OCI-LY1 (cell line): ENCODE measurements at regions not wholly inside any gene's neighbourhood (a gene's known extent, or its start where the extent isn't known, plus 50 kb on each side); places are given as distances from the start of the nearest gene placed in this dataset.

Experiments
- H2AFZ ChIP-seq: fragments of 200-600 bp; sonication (generic), shearing (Covaris generic); 2 replicates; pipeline ENCODE4 v1.6.0; 2014; ENCODE audit warnings: antibody characterized with exemption, mild to moderate bottlenecking, low read length
- H3F3A ChIP-seq: fragments of 200-600 bp; sonication (generic), shearing (Covaris generic); 2 replicates; pipeline ENCODE4 v1.6.0; 2014; ENCODE audit warnings: mild to moderate bottlenecking, antibody characterized with exemption, low read length, moderate library complexity; ENCODE audit not compliant: insufficient read depth
- H3K27ac ChIP-seq: fragments of 200-600 bp; sonication (generic); 2 replicates; pipeline ENCODE4 v1.5.1; 2014; ENCODE audit warnings: low read length, mixed run types, mild to moderate bottlenecking, low read depth; ENCODE audit not compliant: poor library complexity, severe bottlenecking
- H3K27me3 ChIP-seq: fragments of 200-600 bp; sonication (generic); 2 replicates; pipeline ENCODE4 v1.6.0; 2014; ENCODE audit warnings: antibody characterized with exemption, mild to moderate bottlenecking, low read length, moderate library complexity; ENCODE audit not compliant: insufficient read depth
- H3K36me3 ChIP-seq: fragments of 200-600 bp; sonication (generic); 2 replicates; pipeline ENCODE4 v1.6.1; 2014; ENCODE audit warnings: mild to moderate bottlenecking, antibody characterized with exemption, low read length, moderate library complexity, mixed read lengths; ENCODE audit not compliant: insufficient read depth
- H3K4me1 ChIP-seq: fragments of 200-600 bp; sonication (generic); 2 replicates; pipeline ENCODE4 v1.5.1; 2014; ENCODE audit warnings: mild to moderate bottlenecking, low read length, moderate library complexity; ENCODE audit not compliant: insufficient read depth, severe bottlenecking
- H3K4me2 ChIP-seq: fragments of 200-600 bp; sonication (generic), shearing (Covaris generic); 2 replicates; pipeline ENCODE4 v1.6.1; 2014; ENCODE audit warnings: low read length
- H3K4me3 ChIP-seq: fragments of 200-600 bp; sonication (generic); 2 replicates; pipeline ENCODE4 v1.5.1; 2014; ENCODE audit warnings: low read length, low read depth, mild to moderate bottlenecking, mixed read lengths; ENCODE audit not compliant: poor library complexity, severe bottlenecking
- H3K79me2 ChIP-seq: fragments of 200-600 bp; shearing (Covaris generic); 2 replicates; pipeline ENCODE4 v1.6.1; 2016; ENCODE audit warnings: mixed run types, low read length, mixed read lengths; ENCODE audit not compliant: insufficient read depth
- H3K9ac ChIP-seq: fragments of 200-600 bp; sonication (generic), shearing (Covaris generic); 2 replicates; pipeline ENCODE4 v1.6.1; 2014; ENCODE audit warnings: mild to moderate bottlenecking, low read length, mixed read lengths
- H3K9me2 ChIP-seq: fragments of 200-600 bp; sonication (generic), shearing (Covaris generic); 2 replicates; pipeline ENCODE4 v1.6.1; 2014; ENCODE audit warnings: low read depth, mild to moderate bottlenecking, low read length, mixed read lengths
- H3K9me3 ChIP-seq: fragments of 200-600 bp; shearing (Covaris generic); 2 replicates; pipeline ENCODE4 v1.6.1; 2014; ENCODE audit warnings: low read length, mixed read lengths
- H4K20me1 ChIP-seq: fragments of 200-600 bp; sonication (generic), shearing (Covaris generic); 2 replicates; pipeline ENCODE4 v1.6.0; 2016; ENCODE audit warnings: mild to moderate bottlenecking, low read length; ENCODE audit not compliant: insufficient read depth
- EZH2 ChIP-seq: fragments of 200-600 bp; sonication (generic), shearing (Covaris generic); IDR thresholded peaks from 2 replicates; pipeline ENCODE4 v1.8.0; 2017; ENCODE audit warnings: borderline replicate concordance, mixed run types, mild to moderate bottlenecking, antibody characterized with exemption, low read length, moderate library complexity, mixed read lengths
- TF ChIP-seq, protein P1 (sequence below): fragments of 200-600 bp; sonication (generic), shearing (Covaris generic); IDR thresholded peaks from 2 replicates; pipeline ENCODE4 v1.5.1; 2017; ENCODE audit warnings: mild to moderate bottlenecking, antibody characterized with exemption, low read length, moderate library complexity, mixed read lengths

DNA sequence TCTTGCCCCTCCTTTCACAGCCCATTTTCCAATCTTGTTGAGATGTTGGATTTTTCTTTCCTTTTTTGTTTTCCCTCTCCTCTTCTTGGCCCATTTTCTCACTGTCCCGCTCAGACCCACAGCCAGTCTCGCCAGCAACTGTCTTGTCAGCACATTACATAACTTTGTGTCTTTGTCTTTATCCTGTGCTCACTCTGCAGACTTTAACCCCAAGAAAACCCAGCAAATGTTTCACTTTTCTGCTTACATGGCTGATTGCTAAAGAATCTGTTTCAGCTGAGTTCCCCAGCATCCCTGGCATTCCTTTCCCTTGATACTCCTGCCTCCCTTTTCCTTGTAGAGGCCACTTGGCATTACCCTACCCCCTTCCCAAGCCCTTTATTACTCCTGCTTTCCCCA, 74.6 kb downstream of the ZNF648 start:
- no peaks in the 10 kb centered on the region for H3K27me3 ChIP-seq
- H3K9ac ChIP-seq = no peak overlapping the region
- no peak for TF ChIP-seq EZH2
- no peak overlapping the region for H3K4me3 ChIP-seq
- H3K79me2 ChIP-seq = no peaks in the 10 kb centered on the region
- H3K9me2 ChIP-seq = no peaks in the 10 kb centered on the region
- H4K20me1 ChIP-seq = no peaks in the 10 kb centered on the region
- H3K9me3 ChIP-seq = no peaks in the 10 kb centered on the region
- H3F3A ChIP-seq = no peaks in the 10 kb centered on the region
- no peak overlapping the region for H3K4me2 ChIP-seq
- H3K4me1 ChIP-seq = no peaks in the 10 kb centered on the region
- no peak overlapping the region for H2AFZ ChIP-seq
- no peaks in the 10 kb centered on the region for H3K36me3 ChIP-seq
- no peak overlapping the region for H3K27ac ChIP-seq

DNA sequence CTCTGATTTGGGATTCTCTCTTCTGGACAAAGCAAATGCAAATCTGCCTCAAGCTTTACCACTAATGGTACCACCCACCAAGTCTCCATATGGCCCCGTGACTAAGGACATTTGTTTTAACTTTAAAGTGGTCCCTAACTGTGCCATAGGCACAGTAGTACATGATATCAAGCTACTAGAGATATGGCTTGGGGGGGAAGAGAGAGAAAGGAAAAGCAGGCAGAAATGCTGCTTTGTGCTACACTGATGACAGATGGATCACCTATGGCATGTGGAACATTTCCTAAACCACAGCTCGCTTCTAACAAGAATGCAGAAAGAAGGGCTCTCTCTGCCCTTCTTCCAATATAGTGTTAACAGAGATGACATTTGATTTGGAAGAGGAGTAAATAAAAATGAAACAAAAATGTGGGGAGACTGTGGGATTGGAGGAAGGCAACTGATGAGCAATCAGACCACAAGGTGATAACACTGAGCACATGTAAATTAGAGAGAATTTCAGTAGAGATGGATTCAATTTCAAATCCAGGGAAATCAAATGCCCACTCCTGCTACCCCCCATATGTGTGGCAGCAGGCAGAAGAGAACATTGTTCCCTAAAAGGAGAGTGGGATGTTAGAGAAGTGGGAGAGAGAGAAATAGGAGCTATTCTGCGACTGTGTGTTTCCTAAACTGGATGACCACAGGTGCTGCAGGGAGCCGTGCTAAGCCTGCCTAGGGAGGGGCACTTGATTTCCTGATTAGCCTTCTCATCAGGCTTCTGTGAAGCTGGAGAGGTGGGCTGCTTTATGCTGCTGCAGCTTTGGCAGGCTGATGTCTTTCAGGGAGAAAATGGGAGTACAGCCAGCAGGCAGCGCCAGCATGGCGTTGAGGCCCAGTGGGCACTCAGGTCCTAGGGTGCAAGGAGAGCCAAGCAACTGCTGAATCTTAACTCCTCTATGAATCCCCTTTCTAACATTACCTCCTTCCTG, 75.3 kb downstream of the ZNF648 start:
- Histone ChIP-seq H3F3A (no peaks in the 10 kb centered on the region), H3K4me3 (no peak overlapping the region), H3K9me3 (no peaks in the 10 kb centered on the region), H3K9me2 (no peaks in the 10 kb centered on the region), H3K79me2 (no peaks in the 10 kb centered on the region), H3K4me2 (no peak overlapping the region), H4K20me1 (no peaks in the 10 kb centered on the region), H2AFZ (no peak overlapping the region), H3K27me3 (no peaks in the 10 kb centered on the region), H3K27ac (no peak overlapping the region), H3K36me3 (no peaks in the 10 kb centered on the region), H3K9ac (no peak overlapping the region), H3K4me1 (no peaks in the 10 kb centered on the region)
- TF ChIP-seq, protein P1, sequence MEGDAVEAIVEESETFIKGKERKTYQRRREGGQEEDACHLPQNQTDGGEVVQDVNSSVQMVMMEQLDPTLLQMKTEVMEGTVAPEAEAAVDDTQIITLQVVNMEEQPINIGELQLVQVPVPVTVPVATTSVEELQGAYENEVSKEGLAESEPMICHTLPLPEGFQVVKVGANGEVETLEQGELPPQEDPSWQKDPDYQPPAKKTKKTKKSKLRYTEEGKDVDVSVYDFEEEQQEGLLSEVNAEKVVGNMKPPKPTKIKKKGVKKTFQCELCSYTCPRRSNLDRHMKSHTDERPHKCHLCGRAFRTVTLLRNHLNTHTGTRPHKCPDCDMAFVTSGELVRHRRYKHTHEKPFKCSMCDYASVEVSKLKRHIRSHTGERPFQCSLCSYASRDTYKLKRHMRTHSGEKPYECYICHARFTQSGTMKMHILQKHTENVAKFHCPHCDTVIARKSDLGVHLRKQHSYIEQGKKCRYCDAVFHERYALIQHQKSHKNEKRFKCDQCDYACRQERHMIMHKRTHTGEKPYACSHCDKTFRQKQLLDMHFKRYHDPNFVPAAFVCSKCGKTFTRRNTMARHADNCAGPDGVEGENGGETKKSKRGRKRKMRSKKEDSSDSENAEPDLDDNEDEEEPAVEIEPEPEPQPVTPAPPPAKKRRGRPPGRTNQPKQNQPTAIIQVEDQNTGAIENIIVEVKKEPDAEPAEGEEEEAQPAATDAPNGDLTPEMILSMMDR = no peak
- no peak for TF ChIP-seq EZH2

DNA sequence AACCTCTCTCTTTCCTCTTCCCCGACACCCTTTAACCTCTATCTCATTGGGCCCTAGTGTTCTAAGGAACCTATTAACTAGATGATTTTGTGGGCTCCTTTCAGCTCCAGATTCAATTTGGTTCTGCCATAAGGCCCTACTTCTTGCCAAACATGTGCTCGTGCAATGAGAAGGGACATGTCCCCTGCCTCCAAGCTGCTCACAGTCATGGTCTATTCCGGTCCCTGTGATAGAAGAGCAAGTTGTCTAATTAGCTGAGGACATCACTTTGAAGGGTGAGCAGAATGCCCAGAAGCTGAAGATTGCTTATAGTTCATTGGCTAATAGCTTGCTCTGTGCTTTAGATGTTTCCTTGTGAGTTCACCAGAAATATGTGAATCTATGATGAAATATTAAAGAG, 76.2 kb downstream of the ZNF648 start:
- H3K79me2 ChIP-seq = no peaks in the 10 kb centered on the region
- no peaks in the 10 kb centered on the region for H3K27me3 ChIP-seq
- no peaks in the 10 kb centered on the region for H3F3A ChIP-seq
- H3K9me3 ChIP-seq = no peaks in the 10 kb centered on the region
- H3K9ac ChIP-seq = no peak overlapping the region
- H4K20me1 ChIP-seq = no peaks in the 10 kb centered on the region
- H3K27ac ChIP-seq = no peak overlapping the region
- H3K4me2 ChIP-seq = no peak overlapping the region
- no peaks in the 10 kb centered on the region for H3K36me3 ChIP-seq
- no peaks in the 10 kb centered on the region for H3K9me2 ChIP-seq
- H2AFZ ChIP-seq = no peak overlapping the region
- H3K4me3 ChIP-seq = no peak overlapping the region
- no peaks in the 10 kb centered on the region for H3K4me1 ChIP-seq
- TF ChIP-seq EZH2 = no peak
- TF ChIP-seq, protein P1 = no peak

DNA sequence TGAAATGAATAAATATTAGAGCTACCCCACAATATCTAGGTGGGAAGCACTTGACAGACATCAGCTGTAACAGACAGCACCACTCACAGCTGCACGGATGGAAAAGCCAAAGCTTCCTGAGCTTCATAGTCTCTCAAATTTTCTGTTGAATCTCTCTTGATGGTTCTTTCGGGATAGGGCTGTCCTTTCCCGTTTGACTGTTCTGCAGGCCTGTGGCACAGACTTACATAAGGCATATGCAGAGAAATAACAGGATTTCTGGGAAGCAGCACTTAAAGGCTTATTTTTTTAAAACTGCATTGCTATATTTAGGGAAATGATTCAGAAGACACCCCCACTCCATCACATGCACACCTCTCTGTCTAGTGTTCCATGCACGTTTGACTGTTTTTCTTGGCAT, 77.5 kb downstream of the ZNF648 start:
- no peak overlapping the region for H3K4me3 ChIP-seq
- no peaks in the 10 kb centered on the region for H3F3A ChIP-seq
- H3K9ac ChIP-seq = no peak overlapping the region
- no peaks in the 10 kb centered on the region for H3K27me3 ChIP-seq
- H3K79me2 ChIP-seq = no peaks in the 10 kb centered on the region
- no peak for TF ChIP-seq EZH2
- TF ChIP-seq, protein P1 = no peak
- H4K20me1 ChIP-seq = no peaks in the 10 kb centered on the region
- no peaks in the 10 kb centered on the region for H3K9me2 ChIP-seq
- no peak overlapping the region for H3K27ac ChIP-seq
- no peaks in the 10 kb centered on the region for H3K4me1 ChIP-seq
- no peaks in the 10 kb centered on the region for H3K36me3 ChIP-seq
- H2AFZ ChIP-seq = no peak overlapping the region
- H3K9me3 ChIP-seq = no peaks in the 10 kb centered on the region
- no peak overlapping the region for H3K4me2 ChIP-seq
